Esophagus muscularis mucosa (tissue), 4 donors: ENCODE measurements at regions not wholly inside any gene's neighbourhood (a gene's known extent, or its start where the extent isn't known, plus 50 kb on each side); places are given as distances from the start of the nearest gene placed in this dataset.

ENCODE experiments used
- DNase-seq: peaks from one replicate; pipeline ENCODE4 v3.0.0-alpha.2; 2017; ENCODE audit errors: extremely low spot score
- H3K27ac ChIP-seq, 4 donors: fragments of 200-600 bp; sonication (generic); replicated peaks in 1 of 4; 1 replicate in 3 of 4; 2 replicates in 1 of 4; pipeline ENCODE4 v1.5.1; 2016 to 2019; ENCODE audit warnings: mild to moderate bottlenecking in 1 of 4
- H3K27me3 ChIP-seq, 4 donors: fragments of 200-600 bp; sonication (generic); one replicate each; pipeline versions ENCODE4 v1.5.1 to v1.6.0; 2016 to 2019
- H3K36me3 ChIP-seq, 4 donors: fragments of 200-600 bp; sonication (generic); one replicate each; pipeline ENCODE4 v1.5.1; 2016 to 2019
- H3K4me1 ChIP-seq, 4 donors: fragments of 200-600 bp; sonication (generic); one replicate each; pipeline ENCODE4 v1.5.1; 2016 to 2019
- H3K4me3 ChIP-seq, 4 donors: fragments of 200-600 bp; sonication (generic); 1 replicate in 2 of 4; 2 replicates in 2 of 4; pipeline ENCODE4 v1.5.1; 2016 to 2019; ENCODE audit warnings: mild to moderate bottlenecking in 4 of 4, moderate library complexity in 1 of 4
- H3K9me3 ChIP-seq, 4 donors: fragments of 200-600 bp; sonication (generic); 1 replicate in 3 of 4; 2 replicates in 1 of 4; pipeline ENCODE4 v1.5.1; 2016 to 2019
- EP300 ChIP-seq: sonication (generic); formaldehyde crosslinking; IDR thresholded peaks from one replicate; pipeline ENCODE4 v1.6.1; 2017; ENCODE audit warnings: antibody characterized with exemption
- POLR2A ChIP-seq: fragments of 450-650 bp; IDR thresholded peaks from one replicate; pipeline ENCODE4 v1.6.1; 2017; ENCODE audit warnings: antibody characterized with exemption, moderate library complexity, mild to moderate bottlenecking, low read depth
- POLR2AphosphoS5 ChIP-seq, 2 donors: sonication (generic); formaldehyde crosslinking; IDR thresholded peaks; one replicate each; pipeline ENCODE4 v1.6.1; 2017; ENCODE audit warnings: antibody characterized with exemption in 2 of 2
- WGBS: methylation state at CpG from one replicate; pipeline ENCODE4 v1.1.5; 2018; 5-methylcytosine and 5-hydroxymethylcytosine counted together
- intact Hi-C: fragments of 100-400 bp; cut with DNase I; formaldehyde crosslinking; loops from one replicate; pipeline ENCODE4 v1.15.1; 2023
- TF ChIP-seq, protein P1 (sequence below), 3 experiments: fragments of 200-600 bp in 2 of 3; fragments of 450-650 bp in 1 of 3; sonication (generic) in 2 of 3; IDR thresholded peaks; one replicate each; pipeline ENCODE4 v1.5.1; 2017 to 2019; ENCODE audit warnings: antibody characterized with exemption in 3 of 3, mild to moderate bottlenecking in 2 of 3, moderate library complexity in 1 of 3

DNA sequence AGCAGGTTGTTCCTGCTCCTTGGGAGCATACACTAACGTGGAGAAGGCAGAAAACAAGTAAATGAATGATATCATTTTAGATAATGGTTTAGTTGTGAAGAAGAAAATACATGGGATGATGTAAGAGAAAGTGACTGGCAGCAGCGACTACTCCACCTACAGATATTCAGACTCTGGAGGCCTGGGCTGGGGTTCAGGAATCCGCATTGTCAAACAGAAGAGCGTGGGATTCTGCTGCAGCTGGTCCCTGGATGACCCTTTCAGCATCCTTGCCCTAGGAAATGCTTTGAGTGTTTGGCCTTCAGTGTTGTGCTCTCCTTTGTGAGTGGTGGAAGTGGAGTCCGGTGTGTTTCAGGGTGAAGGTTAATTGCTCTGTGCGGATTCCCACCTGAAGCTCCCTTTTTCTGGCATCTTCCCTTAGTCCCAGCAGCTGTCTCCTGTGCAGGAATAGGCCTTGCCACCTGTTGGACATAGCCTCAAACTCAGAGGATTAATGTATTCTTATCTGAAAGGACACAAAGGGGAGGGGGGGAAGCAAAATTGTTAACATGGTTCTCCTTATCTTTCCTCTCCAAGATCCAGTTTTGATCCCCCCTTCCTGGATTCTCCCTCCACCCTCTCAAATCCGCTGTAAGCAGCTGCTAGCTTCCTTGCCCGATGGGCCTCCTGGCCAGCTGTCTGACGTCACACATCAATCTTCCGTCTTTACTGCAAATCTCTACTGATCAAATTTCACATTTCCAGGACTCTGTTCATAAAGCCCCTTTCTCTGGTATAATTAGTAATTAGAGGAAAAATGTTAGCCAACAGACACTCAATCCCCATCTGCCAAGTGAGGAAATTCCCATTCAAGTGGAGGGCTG lies 68.3 kb upstream of the SPAG17 start:
- 60% methylated on average over 9 of the region's 10 CpGs for WGBS
- intact Hi-C loops = no loop called here
- Histone ChIP-seq H3K27me3 (no peaks in the 10 kb centered on the region), H3K4me3 (no peak overlapping the region), H3K27ac (no peak overlapping the region), H3K36me3 (no peaks in the 10 kb centered on the region), H3K4me1 (no peaks in the 10 kb centered on the region), H3K9me3 (no peaks in the 10 kb centered on the region)
- TF ChIP-seq POLR2A (no peak), POLR2AphosphoS5 (IDR thresholded peaks at IDR 0.05) (no peak), EP300 (no peak)
- TF ChIP-seq, protein P1, sequence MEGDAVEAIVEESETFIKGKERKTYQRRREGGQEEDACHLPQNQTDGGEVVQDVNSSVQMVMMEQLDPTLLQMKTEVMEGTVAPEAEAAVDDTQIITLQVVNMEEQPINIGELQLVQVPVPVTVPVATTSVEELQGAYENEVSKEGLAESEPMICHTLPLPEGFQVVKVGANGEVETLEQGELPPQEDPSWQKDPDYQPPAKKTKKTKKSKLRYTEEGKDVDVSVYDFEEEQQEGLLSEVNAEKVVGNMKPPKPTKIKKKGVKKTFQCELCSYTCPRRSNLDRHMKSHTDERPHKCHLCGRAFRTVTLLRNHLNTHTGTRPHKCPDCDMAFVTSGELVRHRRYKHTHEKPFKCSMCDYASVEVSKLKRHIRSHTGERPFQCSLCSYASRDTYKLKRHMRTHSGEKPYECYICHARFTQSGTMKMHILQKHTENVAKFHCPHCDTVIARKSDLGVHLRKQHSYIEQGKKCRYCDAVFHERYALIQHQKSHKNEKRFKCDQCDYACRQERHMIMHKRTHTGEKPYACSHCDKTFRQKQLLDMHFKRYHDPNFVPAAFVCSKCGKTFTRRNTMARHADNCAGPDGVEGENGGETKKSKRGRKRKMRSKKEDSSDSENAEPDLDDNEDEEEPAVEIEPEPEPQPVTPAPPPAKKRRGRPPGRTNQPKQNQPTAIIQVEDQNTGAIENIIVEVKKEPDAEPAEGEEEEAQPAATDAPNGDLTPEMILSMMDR (IDR thresholded peaks at IDR 0.05) = no peak
- DNase-seq = no peak

DNA sequence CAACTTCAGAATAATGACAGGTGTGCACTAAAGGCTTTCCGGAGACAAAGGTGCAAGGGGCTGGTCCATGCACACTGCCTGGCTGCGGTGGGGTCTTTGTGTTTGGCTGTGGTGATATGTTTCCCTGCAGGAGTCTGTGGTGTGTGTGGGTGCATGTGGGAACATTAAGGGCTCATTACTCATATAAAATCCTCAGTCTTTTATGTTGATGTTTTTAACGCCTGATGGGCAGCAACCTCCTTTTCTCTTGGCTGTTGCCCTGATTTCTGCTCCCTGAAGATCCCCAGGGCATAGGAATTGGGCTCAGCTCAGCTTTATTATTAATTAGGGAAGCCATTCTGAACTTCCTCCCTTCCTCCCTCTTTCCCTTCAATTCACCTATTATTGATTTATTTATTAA lies 67.6 kb upstream of the SPAG17 start:
- no peaks in the 10 kb centered on the region for H3K36me3 ChIP-seq
- DNase-seq = no peak
- no peaks in the 10 kb centered on the region for H3K9me3 ChIP-seq
- TF ChIP-seq POLR2A (no peak), POLR2AphosphoS5 (IDR thresholded peaks at IDR 0.05) (no peak), EP300 (no peak)
- TF ChIP-seq, protein P1 (IDR thresholded peaks at IDR 0.05) = no peak
- H3K27me3 ChIP-seq = no peaks in the 10 kb centered on the region
- no peak overlapping the region for H3K27ac ChIP-seq
- H3K4me3 ChIP-seq = no peak overlapping the region
- no peaks in the 10 kb centered on the region for H3K4me1 ChIP-seq
- 73% methylated on average over 3 of the region's 3 CpGs for WGBS
- intact Hi-C loops = no loop called here

DNA sequence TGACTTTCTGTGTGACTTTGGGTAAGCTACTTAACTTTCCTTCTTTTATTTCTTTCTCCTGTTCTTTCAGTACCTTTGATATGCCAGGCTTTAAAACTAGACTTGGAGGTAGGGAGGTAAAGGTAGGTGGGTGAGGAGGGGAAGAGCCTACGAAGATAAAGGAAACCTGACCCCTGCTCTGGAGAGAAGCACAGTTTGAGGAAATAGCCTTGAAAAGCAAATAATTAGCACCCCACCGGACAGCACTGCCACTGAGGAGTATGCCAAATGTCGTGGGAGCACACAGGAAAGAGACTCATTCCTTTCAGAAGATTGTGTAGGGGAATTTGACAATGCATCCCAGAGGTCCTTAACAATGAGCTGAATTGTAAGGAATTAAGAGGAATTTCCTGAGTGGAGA lies 65.2 kb upstream of the SPAG17 start:
- H3K4me1 ChIP-seq = no peaks in the 10 kb centered on the region
- 55% methylated on average over 3 of the region's 3 CpGs for WGBS

DNA sequence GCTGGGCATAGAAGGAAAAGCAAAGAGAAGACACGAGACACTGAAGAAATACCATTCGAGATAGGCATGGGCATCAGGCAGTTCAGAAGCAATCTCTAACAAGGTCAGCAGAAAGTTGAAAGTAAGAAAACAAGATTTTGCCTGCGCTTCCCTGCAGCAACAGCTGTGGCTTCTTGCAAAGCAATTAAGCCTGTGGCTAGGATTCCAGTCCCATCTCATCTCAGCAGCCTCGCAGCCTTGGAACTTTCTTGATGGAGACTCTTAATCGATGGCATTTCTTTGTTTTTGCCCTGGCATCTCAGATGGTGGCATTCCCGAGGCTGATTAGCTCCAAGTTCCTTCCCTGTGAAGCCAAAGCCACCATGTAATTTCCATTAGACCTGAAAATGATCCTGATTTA lies 64.6 kb upstream of the SPAG17 start:
- WGBS = 81% methylated on average over 6 of the region's 6 CpGs
- Histone ChIP-seq H3K9me3 (no peaks in the 10 kb centered on the region), H3K4me3 (no peak overlapping the region), H3K27ac (no peak overlapping the region), H3K4me1 (no peaks in the 10 kb centered on the region), H3K27me3 (no peaks in the 10 kb centered on the region), H3K36me3 (no peaks in the 10 kb centered on the region)
- intact Hi-C loops = no loop called here
- TF ChIP-seq POLR2AphosphoS5 (IDR thresholded peaks at IDR 0.05) = no peak
- TF ChIP-seq, protein P1 (IDR thresholded peaks at IDR 0.05) = no peak
- TF ChIP-seq POLR2A = no peak
- no peak for TF ChIP-seq EP300
- DNase-seq = no peak

More for the DNA sequence above, 65.2 kb upstream of the SPAG17 start:
- no peak overlapping the region for H3K4me3 ChIP-seq
- no peak for TF ChIP-seq POLR2AphosphoS5 (IDR thresholded peaks at IDR 0.05)
- no peak for TF ChIP-seq POLR2A
- TF ChIP-seq, protein P1 (IDR thresholded peaks at IDR 0.05) = no peak
- no peak for TF ChIP-seq EP300
- intact Hi-C loops = no loop called here
- H3K27me3 ChIP-seq = no peaks in the 10 kb centered on the region
- H3K27ac ChIP-seq = no peak overlapping the region
- no peaks in the 10 kb centered on the region for H3K36me3 ChIP-seq
- no peaks in the 10 kb centered on the region for H3K9me3 ChIP-seq
- DNase-seq = no peak
